DND-41 (cell line): ENCODE measurements at regions not wholly inside any gene's neighbourhood (a gene's known extent, or its start where the extent isn't known, plus 50 kb on each side); places are given as distances from the start of the nearest gene placed in this dataset.

Experiments
- ATAC-seq: fragments of 200-7000 bp; cut with Tn5 transposase; 3 replicates; pipeline ENCODE4 v1.9.1; 2021; ENCODE audit warnings: low read depth; ENCODE audit not compliant: insufficient read depth
- DNase-seq: peaks from one replicate; pipeline ENCODE4 v3.0.0-alpha.2; 2020
- H2AFZ ChIP-seq: 2 replicates; pipeline ENCODE4 v1.6.0; 2012; ENCODE audit warnings: low read depth, low read length
- H3K27ac ChIP-seq: 2 replicates; pipeline ENCODE4 v1.5.1; 2012; ENCODE audit warnings: low read length, inconsistent platforms
- H3K27me3 ChIP-seq: fragments of 200-600 bp; sonication (generic); 2 replicates; pipeline ENCODE4 v1.6.0; 2012; ENCODE audit warnings: low read length, mild to moderate bottlenecking, inconsistent platforms; ENCODE audit not compliant: insufficient read depth, poor library complexity
- H3K36me3 ChIP-seq: 2 replicates; pipeline ENCODE4 v1.5.1; 2012; ENCODE audit warnings: low read length, inconsistent platforms; ENCODE audit not compliant: insufficient read depth
- H3K4me1 ChIP-seq: 2 replicates; pipeline ENCODE4 v1.5.1; 2012; ENCODE audit warnings: mild to moderate bottlenecking, low read length; ENCODE audit not compliant: insufficient read depth
- H3K4me2 ChIP-seq: 2 replicates; pipeline ENCODE4 v1.6.0; 2012; ENCODE audit warnings: mild to moderate bottlenecking, moderate library complexity, low read length, inconsistent platforms; ENCODE audit not compliant: insufficient read depth
- H3K4me3 ChIP-seq, 2 experiments: fragments of 200-600 bp in 1 of 2; shearing (Covaris generic) in 1 of 2; 2 replicates each; pipeline ENCODE4 v1.5.1; 2012 to 2016; ENCODE audit warnings: inconsistent platforms in 2 of 2, low read length in 2 of 2, mild to moderate bottlenecking in 2 of 2, low read depth in 1 of 2, moderate library complexity in 1 of 2
- H3K79me2 ChIP-seq: 2 replicates; pipeline ENCODE4 v1.6.0; 2012; ENCODE audit warnings: low read length, inconsistent platforms; ENCODE audit not compliant: insufficient read depth
- H3K9ac ChIP-seq: 2 replicates; pipeline ENCODE4 v1.6.0; 2012; ENCODE audit warnings: low read depth, mild to moderate bottlenecking, inconsistent platforms, low read length, moderate library complexity
- H3K9me3 ChIP-seq: 2 replicates; pipeline ENCODE4 v1.5.1; 2012; ENCODE audit warnings: low read length, moderate library complexity, mild to moderate bottlenecking, inconsistent platforms; ENCODE audit not compliant: insufficient read depth, severe bottlenecking
- H4K20me1 ChIP-seq: 2 replicates; pipeline ENCODE4 v1.6.0; 2012; ENCODE audit warnings: low read length; ENCODE audit not compliant: insufficient read depth
- CTCF ChIP-seq: IDR thresholded peaks from 2 replicates; pipeline ENCODE4 v1.5.1; 2012; ENCODE audit warnings: borderline replicate concordance, low read length, moderate library complexity, mild to moderate bottlenecking; ENCODE audit not compliant: poor library complexity, severe bottlenecking; ENCODE audit errors: extremely low read depth
- EZH2 ChIP-seq: IDR thresholded peaks from 3 replicates; pipeline ENCODE4 v1.6.1; 2012; ENCODE audit warnings: borderline replicate concordance, low read depth, mild to moderate bottlenecking, moderate library complexity, low read length, inconsistent platforms; ENCODE audit not compliant: severe bottlenecking

- no peak overlapping the region for H3K4me2 ChIP-seq
- no peak overlapping the region for H3K4me3 ChIP-seq
- no peak overlapping the region for H3K27ac ChIP-seq
- no peaks in the 10 kb centered on the region for H3K36me3 ChIP-seq
- no peaks in the 10 kb centered on the region for H3K4me1 ChIP-seq
- H2AFZ ChIP-seq, result no peak overlapping the region
- H3K79me2 ChIP-seq, result no peaks in the 10 kb centered on the region
- no peak overlapping the region for H3K9ac ChIP-seq
- H3K27me3 ChIP-seq, result no peaks in the 10 kb centered on the region
- DNase-seq, result no peak
- H4K20me1 ChIP-seq, result no peaks in the 10 kb centered on the region; the same call in 1 of the 2 replicates
- no peaks in the 10 kb centered on the region for H3K9me3 ChIP-seq
- no peak for ATAC-seq
- TF ChIP-seq EZH2 (no peak), CTCF (no peak)
Measured at GRCh38 chr19:29088761-29089160, 124.2 kb downstream of the UQCRFS1 start.

GRCh38 chr19:29086646-29087045 is 126.3 kb downstream of the UQCRFS1 start:
- no peaks in the 10 kb centered on the region for H3K4me1 ChIP-seq
- DNase-seq, result no peak
- H3K4me2 ChIP-seq, result no peak overlapping the region
- no peaks in the 10 kb centered on the region for H3K9me3 ChIP-seq
- ATAC-seq, result no peak
- no peak overlapping the region for H2AFZ ChIP-seq
- H3K9ac ChIP-seq, result no peak overlapping the region
- H3K36me3 ChIP-seq, result no peaks in the 10 kb centered on the region
- no peaks in the 10 kb centered on the region for H3K79me2 ChIP-seq
- no peak overlapping the region for H3K4me3 ChIP-seq
- H4K20me1 ChIP-seq, result no peaks in the 10 kb centered on the region; the same call in 1 of the 2 replicates
- no peaks in the 10 kb centered on the region for H3K27me3 ChIP-seq
- H3K27ac ChIP-seq, result no peak overlapping the region
- TF ChIP-seq EZH2, result no peak
- TF ChIP-seq CTCF, result no peak

GRCh38 chr19:29086182-29086581 is 126.8 kb downstream of the UQCRFS1 start:
- H3K27ac ChIP-seq, result no peak overlapping the region
- H2AFZ ChIP-seq, result no peak overlapping the region
- no peak for TF ChIP-seq CTCF
- TF ChIP-seq EZH2, result no peak
- H3K9ac ChIP-seq, result no peak overlapping the region
- H3K9me3 ChIP-seq, result no peaks in the 10 kb centered on the region
- no peak for DNase-seq
- H3K4me2 ChIP-seq, result no peak overlapping the region
- no peak for ATAC-seq
- H3K4me1 ChIP-seq, result no peaks in the 10 kb centered on the region
- H3K27me3 ChIP-seq, result peaks cover under 1% of the 10 kb centered on the region
- H3K4me3 ChIP-seq, result no peak overlapping the region
- H3K36me3 ChIP-seq, result no peaks in the 10 kb centered on the region
- no peaks in the 10 kb centered on the region; the same call in 1 of the 2 replicates for H4K20me1 ChIP-seq
- H3K79me2 ChIP-seq, result no peaks in the 10 kb centered on the region

GRCh38 chr19:29085630-29086029 is 127.3 kb downstream of the UQCRFS1 start:
- Histone ChIP-seq H3K4me1 (no peaks in the 10 kb centered on the region), H3K9ac (no peak overlapping the region), H2AFZ (no peak overlapping the region), H3K4me3 (no peak overlapping the region), H3K4me2 (no peak overlapping the region), H4K20me1 (no peaks in the 10 kb centered on the region; the same call in 1 of the 2 replicates), H3K27ac (no peak overlapping the region), H3K79me2 (no peaks in the 10 kb centered on the region), H3K36me3 (no peaks in the 10 kb centered on the region), H3K9me3 (no peaks in the 10 kb centered on the region), H3K27me3 (peaks cover 2% of the 10 kb centered on the region)
- no peak for TF ChIP-seq EZH2
- no peak for TF ChIP-seq CTCF
- DNase-seq (no peak), ATAC-seq (no peak)
